ENCODE measurements at regions not wholly inside any gene's neighbourhood (a gene's known extent, or its start where the extent isn't known, plus 50 kb on each side); places are given as distances from the start of the nearest gene placed in this dataset.
"Not testable (repeated sequence)": the region's sequence is repeated elsewhere in the genome, so short reads cannot be mapped to it uniquely, and the experiment has no call there.

DNA sequence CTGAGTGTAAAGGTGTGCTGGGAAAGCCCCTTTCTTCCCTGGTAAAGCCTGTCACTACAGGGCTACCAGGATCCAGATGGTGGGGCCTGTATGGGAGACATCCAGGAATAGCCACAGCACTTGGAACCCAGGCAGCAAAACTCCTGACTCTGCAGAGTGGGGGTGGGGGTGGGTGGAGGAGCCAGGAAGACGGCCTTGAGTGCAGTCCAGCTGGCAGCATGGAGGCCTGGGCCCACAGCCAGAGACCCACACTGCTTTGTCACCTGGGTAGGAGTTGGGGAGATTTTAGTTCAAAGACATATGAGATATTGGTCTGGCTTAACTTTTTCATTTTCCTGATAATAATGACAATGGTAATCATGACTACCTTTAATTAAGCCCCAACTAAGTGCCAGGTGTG is 116.7 kb upstream of the MRPS22 start:
- ATAC-seq (ENCODE audit: low FRiP score) (no peak), DNase-seq (no peak)
- no peak overlapping the region for H3K4me3 ChIP-seq (ENCODE audit: low read length in 2 of 2)
- no peaks in the 10 kb centered on the region for H3K27me3 ChIP-seq (ENCODE audit: control insufficient read depth in 1 of 2, insufficient read depth in 2 of 2, low read length in 1 of 2)
- no peaks in the 10 kb centered on the region for H3K36me3 ChIP-seq (ENCODE audit: control insufficient read depth in 1 of 2, insufficient read depth in 2 of 2, low read length in 1 of 2)
- intact Hi-C loops (cut with DNase I): no loop called here
- no peak overlapping the region for H3K27ac ChIP-seq (ENCODE audit: low read depth in 1 of 2, low read length in 2 of 2)
- 18 to 31% methylated on average over 1 of the region's 1 CpG for WGBS, 2 donors
- no peaks in the 10 kb centered on the region for H3K4me1 ChIP-seq (ENCODE audit: control insufficient read depth in 1 of 2, insufficient read depth in 2 of 2, low read length in 2 of 2)
- H3K9me3 ChIP-seq (ENCODE audit: control insufficient read depth, low read length): no peaks in the 10 kb centered on the region

DNA sequence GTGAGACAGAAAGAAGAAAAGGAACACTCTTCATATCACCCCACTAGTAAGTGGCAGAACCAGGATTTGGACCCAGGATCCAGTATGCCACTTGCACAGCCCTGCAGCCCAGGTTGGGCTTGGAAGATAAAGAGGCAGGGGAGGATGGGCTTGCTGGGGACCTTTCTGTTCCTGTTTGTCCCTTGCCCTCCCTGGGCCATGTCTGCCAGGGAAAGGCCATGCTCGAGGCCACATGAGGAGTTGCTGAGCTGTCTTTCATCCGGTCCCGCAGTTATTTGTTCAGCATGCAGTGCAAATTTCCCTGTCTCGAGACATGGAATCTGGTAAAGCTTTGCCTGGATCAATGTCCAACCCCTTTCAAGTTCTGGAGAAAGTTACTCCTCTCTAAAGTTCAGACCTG is 116.0 kb upstream of the MRPS22 start:
- no peak for DNase-seq
- no peak for ATAC-seq (ENCODE audit: low FRiP score)
- no peak overlapping the region for H3K27ac ChIP-seq (ENCODE audit: low read depth in 1 of 2, low read length in 2 of 2)

DNA sequence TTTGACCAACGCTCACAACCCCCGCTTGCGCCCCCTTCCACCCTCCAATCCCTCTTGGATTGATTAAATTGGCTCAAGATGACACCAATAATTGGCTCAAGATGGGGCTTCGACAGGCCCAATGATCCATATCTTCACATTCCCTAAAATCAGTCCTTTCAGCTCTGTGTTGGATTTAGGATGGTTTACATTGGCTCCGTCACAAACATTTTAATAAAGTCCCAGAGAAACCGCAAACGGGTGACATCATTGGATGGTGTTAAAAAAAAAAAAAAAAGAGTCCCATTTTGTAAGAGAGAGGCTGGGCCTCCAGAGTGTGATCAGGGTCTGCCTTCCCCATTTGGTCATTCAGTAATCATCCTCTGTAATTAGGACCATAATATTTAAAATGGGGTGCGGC is 113.4 kb upstream of the MRPS22 start:
- ATAC-seq (ENCODE audit: low FRiP score) (no peak), DNase-seq (no peak)
- WGBS, 2 donors: 53 to 64% methylated on average over 8 of the region's 8 CpGs
- Histone ChIP-seq H3K9me3 (ENCODE audit: control insufficient read depth, low read length) (no peaks in the 10 kb centered on the region), H3K36me3 (ENCODE audit: control insufficient read depth in 1 of 2, insufficient read depth in 2 of 2, low read length in 1 of 2) (no peaks in the 10 kb centered on the region), H3K4me1 (ENCODE audit: control insufficient read depth in 1 of 2, insufficient read depth in 2 of 2, low read length in 2 of 2) (no peaks in the 10 kb centered on the region), H3K27ac (ENCODE audit: low read depth in 1 of 2, low read length in 2 of 2) (no peak overlapping the region), H3K27me3 (ENCODE audit: control insufficient read depth in 1 of 2, insufficient read depth in 2 of 2, low read length in 1 of 2) (no peaks in the 10 kb centered on the region), H3K4me3 (ENCODE audit: low read length in 2 of 2) (no peak overlapping the region)
- intact Hi-C loops (cut with DNase I): no loop called here

More for the DNA sequence above, 116.0 kb upstream of the MRPS22 start:
- H3K4me1 ChIP-seq (ENCODE audit: control insufficient read depth in 1 of 2, insufficient read depth in 2 of 2, low read length in 2 of 2): no peaks in the 10 kb centered on the region
- H3K27me3 ChIP-seq (ENCODE audit: control insufficient read depth in 1 of 2, insufficient read depth in 2 of 2, low read length in 1 of 2): no peaks in the 10 kb centered on the region
- no peaks in the 10 kb centered on the region for H3K36me3 ChIP-seq (ENCODE audit: control insufficient read depth in 1 of 2, insufficient read depth in 2 of 2, low read length in 1 of 2)
- WGBS, 2 donors: 57 to 62% methylated on average over 4 of the region's 4 CpGs
- no peak overlapping the region for H3K4me3 ChIP-seq (ENCODE audit: low read length in 2 of 2)
- intact Hi-C loops (cut with DNase I): no loop called here
- no peaks in the 10 kb centered on the region for H3K9me3 ChIP-seq (ENCODE audit: control insufficient read depth, low read length)

DNA sequence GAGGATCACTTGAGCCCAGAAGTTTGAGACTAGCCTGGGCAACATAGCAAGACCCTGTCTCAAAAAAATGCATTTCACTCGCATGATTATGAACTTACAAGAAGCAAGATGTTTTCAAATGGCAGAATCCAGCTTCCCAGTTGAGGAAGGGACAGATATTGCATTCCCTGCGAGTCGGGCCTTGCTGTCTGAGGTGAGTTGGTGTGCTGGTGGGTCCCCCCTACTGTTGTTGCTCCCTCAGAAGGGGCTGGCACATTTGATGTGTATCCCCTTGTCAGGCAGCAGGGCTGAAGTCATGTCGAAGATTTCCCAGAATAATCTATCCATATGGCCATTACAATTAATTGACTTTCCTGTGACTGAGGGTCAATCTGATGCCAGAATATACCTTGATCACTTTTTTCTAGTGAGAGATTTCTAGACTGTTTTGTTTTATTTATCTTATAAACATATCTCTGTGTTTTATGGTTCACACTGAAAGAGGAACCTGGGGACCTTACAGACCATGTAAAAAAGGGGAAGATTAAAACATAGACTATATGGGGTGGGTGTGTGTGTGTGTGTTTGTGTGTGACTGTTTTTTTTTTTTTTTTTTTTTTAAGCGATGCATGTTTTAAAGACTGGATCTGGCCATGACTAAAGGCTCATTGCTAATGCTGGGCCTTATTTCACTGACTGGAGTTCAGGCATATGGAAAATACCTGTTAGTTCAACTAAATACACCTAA is 112.1 kb upstream of the MRPS22 start:
- no peak overlapping the region for H3K27ac ChIP-seq (ENCODE audit: low read depth in 1 of 2, low read length in 2 of 2)
- intact Hi-C loops (cut with DNase I): no loop called here
- no peak for DNase-seq
- ATAC-seq (ENCODE audit: low FRiP score): no peak
- no peaks in the 10 kb centered on the region for H3K4me1 ChIP-seq (ENCODE audit: control insufficient read depth in 1 of 2, insufficient read depth in 2 of 2, low read length in 2 of 2)
- H3K36me3 ChIP-seq (ENCODE audit: control insufficient read depth in 1 of 2, insufficient read depth in 2 of 2, low read length in 1 of 2): no peaks in the 10 kb centered on the region
- H3K9me3 ChIP-seq (ENCODE audit: control insufficient read depth, low read length): no peaks in the 10 kb centered on the region
- WGBS, 2 donors: 84 to 85% methylated on average over 5 of the region's 5 CpGs
- no peaks in the 10 kb centered on the region for H3K27me3 ChIP-seq (ENCODE audit: control insufficient read depth in 1 of 2, insufficient read depth in 2 of 2, low read length in 1 of 2)
- H3K4me3 ChIP-seq (ENCODE audit: low read length in 2 of 2): no peak overlapping the region

DNA sequence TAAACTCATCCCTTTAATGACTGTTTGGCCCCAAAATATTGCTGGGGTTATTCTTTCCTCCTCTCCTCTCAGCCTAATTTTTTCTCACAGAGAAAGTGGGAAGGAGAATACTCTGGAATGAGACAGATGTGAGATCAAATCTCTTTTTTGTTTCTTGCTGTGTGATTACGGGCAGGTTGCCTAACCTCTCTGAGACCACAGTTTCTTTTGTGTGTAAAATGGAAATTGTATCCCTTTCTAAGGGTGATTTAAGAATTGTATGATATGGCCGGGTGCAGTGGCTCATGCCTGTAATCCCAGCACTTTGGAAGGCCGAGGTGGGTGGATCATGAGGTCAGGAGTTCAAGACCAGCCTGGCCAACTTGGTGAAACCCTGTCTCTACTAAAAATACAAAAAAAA is 111.5 kb upstream of the MRPS22 start:
- H3K27me3 ChIP-seq (ENCODE audit: control insufficient read depth in 1 of 2, insufficient read depth in 2 of 2, low read length in 1 of 2); H3K36me3 ChIP-seq (ENCODE audit: control insufficient read depth in 1 of 2, insufficient read depth in 2 of 2, low read length in 1 of 2); DNase-seq; H3K4me1 ChIP-seq (ENCODE audit: control insufficient read depth in 1 of 2, insufficient read depth in 2 of 2, low read length in 2 of 2); H3K4me3 ChIP-seq (ENCODE audit: low read length in 2 of 2); ATAC-seq (ENCODE audit: low FRiP score); intact Hi-C loops (cut with DNase I); H3K9me3 ChIP-seq (ENCODE audit: control insufficient read depth, low read length); H3K27ac ChIP-seq (ENCODE audit: low read depth in 1 of 2, low read length in 2 of 2): not testable (repeated sequence)
- WGBS, 2 donors: 91 to 92% methylated on average over 3 of the region's 3 CpGs

DNA sequence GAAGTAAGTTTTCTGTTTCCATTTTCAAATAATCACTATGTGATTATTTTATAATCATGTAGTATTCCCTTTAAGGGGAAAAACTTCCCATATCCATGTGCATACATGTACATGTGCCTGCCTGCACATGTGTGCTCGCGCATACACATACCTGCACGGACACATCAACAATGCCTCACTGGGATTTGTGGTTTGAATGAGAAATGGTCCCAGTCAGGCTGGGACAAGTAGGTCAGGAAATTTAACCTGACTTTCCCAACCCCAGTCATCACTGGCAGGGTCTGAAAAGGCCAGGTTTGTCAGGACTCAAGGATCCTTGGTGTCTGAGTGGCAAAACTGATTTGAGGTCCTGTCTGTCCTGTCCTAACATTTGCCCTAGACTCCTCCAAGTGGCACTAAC is 109.3 kb upstream of the MRPS22 start:
- intact Hi-C loops (cut with DNase I): no loop called here
- Histone ChIP-seq H3K4me3 (ENCODE audit: low read length in 2 of 2) (no peak overlapping the region), H3K27me3 (ENCODE audit: control insufficient read depth in 1 of 2, insufficient read depth in 2 of 2, low read length in 1 of 2) (no peaks in the 10 kb centered on the region), H3K27ac (ENCODE audit: low read depth in 1 of 2, low read length in 2 of 2) (no peak overlapping the region), H3K4me1 (ENCODE audit: control insufficient read depth in 1 of 2, insufficient read depth in 2 of 2, low read length in 2 of 2) (no peaks in the 10 kb centered on the region), H3K36me3 (ENCODE audit: control insufficient read depth in 1 of 2, insufficient read depth in 2 of 2, low read length in 1 of 2) (no peaks in the 10 kb centered on the region), H3K9me3 (ENCODE audit: control insufficient read depth, low read length) (no peaks in the 10 kb centered on the region)
- ATAC-seq (ENCODE audit: low FRiP score) (no peak), DNase-seq (no peak)
- WGBS, 2 donors: 64 to 77% methylated on average over 3 of the region's 3 CpGs

DNA sequence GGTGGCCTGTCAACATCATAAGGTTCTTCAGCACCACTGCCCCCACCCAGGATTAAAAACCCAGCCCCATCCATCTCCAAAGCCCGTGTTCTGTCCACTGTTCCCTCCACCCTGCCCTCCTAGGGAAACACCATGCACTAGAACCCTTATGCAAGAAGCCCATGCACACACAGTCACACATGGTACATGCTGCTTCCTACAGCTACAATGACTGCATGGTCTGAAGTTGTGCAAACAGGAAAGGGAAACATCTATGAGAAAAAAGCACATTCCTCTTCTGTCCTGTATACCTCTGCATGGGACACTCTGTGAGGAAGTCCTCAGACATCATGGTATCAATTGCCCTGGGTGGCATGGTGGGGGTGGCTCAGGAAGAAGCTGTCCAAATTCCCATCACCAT is 108.6 kb upstream of the MRPS22 start:
- Histone ChIP-seq H3K4me3 (ENCODE audit: low read length in 2 of 2) (no peak overlapping the region), H3K27me3 (ENCODE audit: control insufficient read depth in 1 of 2, insufficient read depth in 2 of 2, low read length in 1 of 2) (no peaks in the 10 kb centered on the region), H3K36me3 (ENCODE audit: control insufficient read depth in 1 of 2, insufficient read depth in 2 of 2, low read length in 1 of 2) (no peaks in the 10 kb centered on the region), H3K9me3 (ENCODE audit: control insufficient read depth, low read length) (no peaks in the 10 kb centered on the region), H3K4me1 (ENCODE audit: control insufficient read depth in 1 of 2, insufficient read depth in 2 of 2, low read length in 2 of 2) (no peaks in the 10 kb centered on the region), H3K27ac (ENCODE audit: low read depth in 1 of 2, low read length in 2 of 2) (no peak overlapping the region)
- DNase-seq (no peak), ATAC-seq (ENCODE audit: low FRiP score) (no peak)
- 67 to 78% methylated on average over 1 of the region's 1 CpG for WGBS, 2 donors
- intact Hi-C loops (cut with DNase I): no loop called here

DNA sequence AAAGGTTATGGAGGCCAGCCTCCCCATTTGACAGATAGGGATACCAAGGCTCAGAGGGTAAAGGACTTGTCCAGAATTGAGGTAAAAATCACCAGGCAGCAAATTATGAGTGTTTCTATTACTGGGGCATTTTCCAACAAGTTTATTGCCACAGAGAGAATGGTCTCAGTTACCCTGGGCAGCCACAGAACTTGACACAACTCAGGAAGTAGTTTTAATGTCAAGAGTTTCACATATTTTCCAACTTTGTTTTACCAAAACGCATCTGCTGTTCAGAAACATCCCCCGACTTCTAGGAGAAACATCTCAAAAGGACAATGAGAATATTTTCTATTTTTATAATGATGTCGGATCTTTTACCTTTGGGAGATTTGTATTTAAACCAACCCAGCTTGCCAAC is 107.5 kb upstream of the MRPS22 start:
- ATAC-seq (ENCODE audit: low FRiP score) (no peak), DNase-seq (no peak)
- Histone ChIP-seq H3K4me1 (ENCODE audit: control insufficient read depth in 1 of 2, insufficient read depth in 2 of 2, low read length in 2 of 2) (no peaks in the 10 kb centered on the region), H3K27ac (ENCODE audit: low read depth in 1 of 2, low read length in 2 of 2) (no peak overlapping the region), H3K4me3 (ENCODE audit: low read length in 2 of 2) (no peak overlapping the region), H3K27me3 (ENCODE audit: control insufficient read depth in 1 of 2, insufficient read depth in 2 of 2, low read length in 1 of 2) (peaks cover 0 to 2% of the 10 kb centered on the region in 2 donors), H3K36me3 (ENCODE audit: control insufficient read depth in 1 of 2, insufficient read depth in 2 of 2, low read length in 1 of 2) (no peaks in the 10 kb centered on the region), H3K9me3 (ENCODE audit: control insufficient read depth, low read length) (no peaks in the 10 kb centered on the region)
- intact Hi-C loops (cut with DNase I): no loop called here
- 51 to 53% methylated on average over 3 of the region's 3 CpGs for WGBS, 2 donors

DNA sequence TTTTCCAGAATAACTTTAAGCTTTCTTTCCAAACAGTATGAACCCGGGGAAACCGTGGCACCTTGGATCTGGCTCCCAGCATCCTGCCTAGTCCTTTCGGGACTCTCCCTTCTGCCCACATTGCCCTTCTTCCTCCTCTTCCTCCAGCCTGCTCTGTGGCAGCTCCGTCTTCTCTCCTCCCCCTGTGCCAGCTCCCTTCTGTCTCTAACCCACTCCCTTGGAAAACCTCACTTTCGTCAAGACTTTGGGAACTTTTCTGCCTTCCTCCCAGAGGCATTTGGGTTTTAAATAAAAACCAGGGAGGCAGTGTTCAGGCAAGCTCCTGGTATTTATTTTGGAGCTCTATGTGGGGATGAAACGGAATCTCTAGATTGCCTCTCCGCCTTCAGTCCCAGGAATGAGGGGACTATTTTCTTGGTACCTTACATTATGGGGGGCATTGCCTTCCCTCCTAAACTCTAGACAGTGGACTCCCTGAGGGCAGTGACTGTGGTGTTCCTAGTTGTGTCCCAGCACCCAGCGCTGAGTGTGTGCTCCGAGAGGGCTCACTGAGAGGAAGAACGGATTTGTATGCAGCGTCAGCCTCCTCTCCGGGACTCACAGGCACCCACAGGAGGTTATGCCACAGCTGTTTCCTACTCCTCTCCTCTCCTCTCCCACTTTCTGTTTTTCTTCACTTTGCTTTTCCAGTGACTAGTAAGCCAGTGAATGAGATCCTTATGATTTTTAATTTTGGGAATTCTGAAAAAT is 105.4 kb upstream of the MRPS22 start:
- no peaks in the 10 kb centered on the region for H3K36me3 ChIP-seq (ENCODE audit: control insufficient read depth in 1 of 2, insufficient read depth in 2 of 2, low read length in 1 of 2)
- no peaks in the 10 kb centered on the region for H3K4me1 ChIP-seq (ENCODE audit: control insufficient read depth in 1 of 2, insufficient read depth in 2 of 2, low read length in 2 of 2)
- H3K27ac ChIP-seq (ENCODE audit: low read depth in 1 of 2, low read length in 2 of 2): no peak overlapping the region
- intact Hi-C loops (cut with DNase I): no loop called here
- H3K9me3 ChIP-seq (ENCODE audit: control insufficient read depth, low read length): no peaks in the 10 kb centered on the region
- WGBS, 2 donors: 28 to 36% methylated on average over 12 of the region's 12 CpGs
- H3K4me3 ChIP-seq (ENCODE audit: low read length in 2 of 2): no peak overlapping the region
- H3K27me3 ChIP-seq (ENCODE audit: control insufficient read depth in 1 of 2, insufficient read depth in 2 of 2, low read length in 1 of 2): peaks cover 0 to 4% of the 10 kb centered on the region in 2 donors
- ATAC-seq (ENCODE audit: low FRiP score) (no peak), DNase-seq (no peak)
